ENCODE measurements at regions not wholly inside any gene's neighbourhood (a gene's known extent, or its start where the extent isn't known, plus 50 kb on each side); places are given as distances from the start of the nearest gene placed in this dataset.
"Not testable (repeated sequence)": the region's sequence is repeated elsewhere in the genome, so short reads cannot be mapped to it uniquely, and the experiment has no call there.

- not testable (repeated sequence) for H3K27me3 ChIP-seq (ENCODE audit: control insufficient read depth in 3 of 3, insufficient read depth in 3 of 3, low read length in 3 of 3); DNase-seq; H3K9me3 ChIP-seq (ENCODE audit: control insufficient read depth in 2 of 2, insufficient read depth in 1 of 2, low read depth in 1 of 2, low read length in 1 of 2); FAIRE-seq; H3K4me3 ChIP-seq (ENCODE audit: low read depth in 1 of 3, low read length in 3 of 3); H3K36me3 ChIP-seq (ENCODE audit: control insufficient read depth in 3 of 3, insufficient read depth in 2 of 3, low read depth in 1 of 3, low read length in 3 of 3); H3K4me1 ChIP-seq (ENCODE audit: control insufficient read depth in 3 of 3, insufficient read depth in 2 of 3, low read depth in 1 of 3, low read length in 2 of 3); H3K27ac ChIP-seq (ENCODE audit: low read depth in 1 of 3, low read length in 2 of 3)
- WGBS, 3 donors = 79 to 92% (median 91%) methylated on average over 5 of the region's 5 CpGs
Observed at GRCh38 chr7:76117306-76117991, 69.5 kb downstream of the MDH2 start.

- FAIRE-seq = peak; percentile 41
- not testable (repeated sequence) for H3K4me3 ChIP-seq (ENCODE audit: low read depth in 1 of 3, low read length in 3 of 3); H3K27me3 ChIP-seq (ENCODE audit: control insufficient read depth in 3 of 3, insufficient read depth in 3 of 3, low read length in 3 of 3); H3K27ac ChIP-seq (ENCODE audit: low read depth in 1 of 3, low read length in 2 of 3); H3K36me3 ChIP-seq (ENCODE audit: control insufficient read depth in 3 of 3, insufficient read depth in 2 of 3, low read depth in 1 of 3, low read length in 3 of 3); H3K4me1 ChIP-seq (ENCODE audit: control insufficient read depth in 3 of 3, insufficient read depth in 2 of 3, low read depth in 1 of 3, low read length in 2 of 3); H3K9me3 ChIP-seq (ENCODE audit: control insufficient read depth in 2 of 2, insufficient read depth in 1 of 2, low read depth in 1 of 2, low read length in 1 of 2)
- DNase-seq = peak; percentile 4 to 40
- 62 to 73% (median 67%) methylated on average over 8 of the region's 8 CpGs for WGBS, 3 donors
Observed at GRCh38 chr7:76118253-76119036, 70.5 kb downstream of the MDH2 start.

- no peaks in the 10 kb centered on the region for H3K9me3 ChIP-seq (ENCODE audit: control insufficient read depth in 2 of 2, insufficient read depth in 1 of 2, low read depth in 1 of 2, low read length in 1 of 2)
- no peak overlapping the region for H3K27ac ChIP-seq (ENCODE audit: low read depth in 1 of 3, low read length in 2 of 3)
- H3K4me3 ChIP-seq (ENCODE audit: low read depth in 1 of 3, low read length in 3 of 3) = no peak overlapping the region
- no peak for DNase-seq
- H3K36me3 ChIP-seq (ENCODE audit: control insufficient read depth in 3 of 3, insufficient read depth in 2 of 3, low read depth in 1 of 3, low read length in 3 of 3) = no peaks in the 10 kb centered on the region
- H3K27me3 ChIP-seq (ENCODE audit: control insufficient read depth in 3 of 3, insufficient read depth in 3 of 3, low read length in 3 of 3) = no peaks in the 10 kb centered on the region
- H3K4me1 ChIP-seq (ENCODE audit: control insufficient read depth in 3 of 3, insufficient read depth in 2 of 3, low read depth in 1 of 3, low read length in 2 of 3) = no peaks in the 10 kb centered on the region
- FAIRE-seq = no peak
- 63 to 69% (median 66%) methylated on average over 3 of the region's 3 CpGs for WGBS, 3 donors
Observed at GRCh38 chr7:76121044-76121443, 73.1 kb downstream of the MDH2 start.

GRCh38 chr7:76122516-76123239, 74.8 kb downstream of the MDH2 start:
- DNase-seq (no peak), FAIRE-seq (no peak)
- Histone ChIP-seq H3K27me3 (ENCODE audit: control insufficient read depth in 3 of 3, insufficient read depth in 3 of 3, low read length in 3 of 3) (no peaks in the 10 kb centered on the region), H3K4me1 (ENCODE audit: control insufficient read depth in 3 of 3, insufficient read depth in 2 of 3, low read depth in 1 of 3, low read length in 2 of 3) (no peaks in the 10 kb centered on the region), H3K4me3 (ENCODE audit: low read depth in 1 of 3, low read length in 3 of 3) (no peak overlapping the region), H3K27ac (ENCODE audit: low read depth in 1 of 3, low read length in 2 of 3) (no peak overlapping the region), H3K36me3 (ENCODE audit: control insufficient read depth in 3 of 3, insufficient read depth in 2 of 3, low read depth in 1 of 3, low read length in 3 of 3) (no peaks in the 10 kb centered on the region), H3K9me3 (ENCODE audit: control insufficient read depth in 2 of 2, insufficient read depth in 1 of 2, low read depth in 1 of 2, low read length in 1 of 2) (no peaks in the 10 kb centered on the region)
- 81 to 83% (median 82%) methylated on average over 3 of the region's 3 CpGs for WGBS, 3 donors

- no peak for DNase-seq
- Histone ChIP-seq H3K27me3 (ENCODE audit: control insufficient read depth in 3 of 3, insufficient read depth in 3 of 3, low read length in 3 of 3) (no peaks in the 10 kb centered on the region), H3K9me3 (ENCODE audit: control insufficient read depth in 2 of 2, insufficient read depth in 1 of 2, low read depth in 1 of 2, low read length in 1 of 2) (no peaks in the 10 kb centered on the region), H3K4me3 (ENCODE audit: low read depth in 1 of 3, low read length in 3 of 3) (no peak overlapping the region), H3K36me3 (ENCODE audit: control insufficient read depth in 3 of 3, insufficient read depth in 2 of 3, low read depth in 1 of 3, low read length in 3 of 3) (no peaks in the 10 kb centered on the region), H3K27ac (ENCODE audit: low read depth in 1 of 3, low read length in 2 of 3) (no peak overlapping the region), H3K4me1 (ENCODE audit: control insufficient read depth in 3 of 3, insufficient read depth in 2 of 3, low read depth in 1 of 3, low read length in 2 of 3) (no peaks in the 10 kb centered on the region)
- 90 to 94% (median 92%) methylated on average over 4 of the region's 4 CpGs for WGBS, 3 donors
- FAIRE-seq = no peak
Observed at GRCh38 chr7:76123316-76123715, 75.4 kb downstream of the MDH2 start.

GRCh38 chr7:76125560-76125959, 76.1 kb upstream of the SRRM3 start:
- no peak for FAIRE-seq
- Histone ChIP-seq H3K9me3 (ENCODE audit: control insufficient read depth in 2 of 2, insufficient read depth in 1 of 2, low read depth in 1 of 2, low read length in 1 of 2) (no peaks in the 10 kb centered on the region), H3K4me3 (ENCODE audit: low read depth in 1 of 3, low read length in 3 of 3) (no peak overlapping the region), H3K27ac (ENCODE audit: low read depth in 1 of 3, low read length in 2 of 3) (no peak overlapping the region), H3K4me1 (ENCODE audit: control insufficient read depth in 3 of 3, insufficient read depth in 2 of 3, low read depth in 1 of 3, low read length in 2 of 3) (no peaks in the 10 kb centered on the region), H3K36me3 (ENCODE audit: control insufficient read depth in 3 of 3, insufficient read depth in 2 of 3, low read depth in 1 of 3, low read length in 3 of 3) (no peaks in the 10 kb centered on the region), H3K27me3 (ENCODE audit: control insufficient read depth in 3 of 3, insufficient read depth in 3 of 3, low read length in 3 of 3) (no peaks in the 10 kb centered on the region)
- no peak for DNase-seq
- 81 to 85% (median 83%) methylated on average over 2 of the region's 2 CpGs for WGBS, 3 donors

GRCh38 chr7:76126632-76127031, 75.1 kb upstream of the SRRM3 start:
- DNase-seq (no peak), FAIRE-seq (no peak)
- Histone ChIP-seq H3K4me3 (ENCODE audit: low read depth in 1 of 3, low read length in 3 of 3) (no peak overlapping the region), H3K4me1 (ENCODE audit: control insufficient read depth in 3 of 3, insufficient read depth in 2 of 3, low read depth in 1 of 3, low read length in 2 of 3) (no peaks in the 10 kb centered on the region), H3K36me3 (ENCODE audit: control insufficient read depth in 3 of 3, insufficient read depth in 2 of 3, low read depth in 1 of 3, low read length in 3 of 3) (no peaks in the 10 kb centered on the region), H3K27ac (ENCODE audit: low read depth in 1 of 3, low read length in 2 of 3) (no peak overlapping the region), H3K9me3 (ENCODE audit: control insufficient read depth in 2 of 2, insufficient read depth in 1 of 2, low read depth in 1 of 2, low read length in 1 of 2) (no peaks in the 10 kb centered on the region), H3K27me3 (ENCODE audit: control insufficient read depth in 3 of 3, insufficient read depth in 3 of 3, low read length in 3 of 3) (no peaks in the 10 kb centered on the region)
- 81 to 87% (median 82%) methylated on average over 4 of the region's 4 CpGs for WGBS, 3 donors

GRCh38 chr7:76129366-76129765, 72.3 kb upstream of the SRRM3 start:
- Histone ChIP-seq H3K27me3 (ENCODE audit: control insufficient read depth in 3 of 3, insufficient read depth in 3 of 3, low read length in 3 of 3) (peaks cover 0 to 2% (median 0%) of the 10 kb centered on the region in 3 donors), H3K9me3 (ENCODE audit: control insufficient read depth in 2 of 2, insufficient read depth in 1 of 2, low read depth in 1 of 2, low read length in 1 of 2) (no peaks in the 10 kb centered on the region), H3K27ac (ENCODE audit: low read depth in 1 of 3, low read length in 2 of 3) (no peak overlapping the region), H3K36me3 (ENCODE audit: control insufficient read depth in 3 of 3, insufficient read depth in 2 of 3, low read depth in 1 of 3, low read length in 3 of 3) (no peaks in the 10 kb centered on the region), H3K4me3 (ENCODE audit: low read depth in 1 of 3, low read length in 3 of 3) (no peak overlapping the region), H3K4me1 (ENCODE audit: control insufficient read depth in 3 of 3, insufficient read depth in 2 of 3, low read depth in 1 of 3, low read length in 2 of 3) (no peaks in the 10 kb centered on the region)
- FAIRE-seq (no peak), DNase-seq (no peak)
- WGBS, 3 donors = 43 to 60% (median 54%) methylated on average over 5 of the region's 5 CpGs

Measured in small intestine (tissue), 7 donors.